ENCODE measurements at regions not wholly inside any gene's neighbourhood (a gene's known extent, or its start where the extent isn't known, plus 50 kb on each side); places are given as distances from the start of the nearest gene placed in this dataset.

- TF ChIP-seq EZH2 (IDR thresholded peaks at IDR 0.05; ENCODE audit: insufficient read depth, low read length) (no peak), CTCF (IDR thresholded peaks at IDR 0.05; ENCODE audit: insufficient read depth, low read depth, low read length) (no peak)
These were observed 91.3 kb upstream of the FAM171A1 start for GRCh38 chr10:15462253-15462897.

All from astrocyte (in vitro differentiated cells and primary cell).